GM06990 (cell line): ENCODE measurements at regions not wholly inside any gene's neighbourhood (a gene's known extent, or its start where the extent isn't known, plus 50 kb on each side); places are given as distances from the start of the nearest gene placed in this dataset.
"Not testable (repeated sequence)": the region's sequence is repeated elsewhere in the genome, so short reads cannot be mapped to it uniquely, and the experiment has no call there.

Experiments used
- DNase-seq: peaks from one replicate; pipeline ENCODE4 v3.0.0-alpha.2; 2011; ENCODE audit not compliant: insufficient read length; ENCODE audit errors: extremely low read depth
- H3K27me3 ChIP-seq: replicated peaks from 2 replicates; pipeline ENCODE4 v1.6.0; 2011; ENCODE audit warnings: low read length; ENCODE audit not compliant: control insufficient read depth, insufficient read depth
- H3K36me3 ChIP-seq: 2 replicates; pipeline ENCODE4 v1.5.1; 2011; ENCODE audit warnings: low read length; ENCODE audit not compliant: control insufficient read depth, insufficient read depth
- H3K4me3 ChIP-seq: replicated peaks from 2 replicates; pipeline ENCODE4 v1.5.1; 2011; ENCODE audit warnings: low read depth, mild to moderate bottlenecking, control low read depth, low read length
- CTCF ChIP-seq: IDR thresholded peaks from 2 replicates; pipeline ENCODE4 v1.5.1; 2011; ENCODE audit warnings: low read length, control low read depth, mild to moderate bottlenecking, inconsistent platforms; ENCODE audit not compliant: insufficient read depth, poor library complexity, severe bottlenecking

GRCh38 chr12:72889791-72890190 is 617.6 kb downstream of the TRHDE start:
- no peak overlapping the region for H3K4me3 ChIP-seq
- no peak for TF ChIP-seq CTCF
- H3K36me3 ChIP-seq, result no peaks in the 10 kb centered on the region
- H3K27me3 ChIP-seq, result no peaks in the 10 kb centered on the region
- no peak for DNase-seq

- TF ChIP-seq CTCF, result no peak
- no peak for DNase-seq
- H3K36me3 ChIP-seq, result no peaks in the 10 kb centered on the region
- H3K27me3 ChIP-seq, result no peaks in the 10 kb centered on the region
- H3K4me3 ChIP-seq, result no peak overlapping the region
These were observed 629.5 kb downstream of the TRHDE start for GRCh38 chr12:72901685-72902084.

- no peak for TF ChIP-seq CTCF
- no peak overlapping the region for H3K4me3 ChIP-seq
These were observed 653.5 kb downstream of the TRHDE start for GRCh38 chr12:72925716-72926115.

GRCh38 chr12:72931838-72932237 is 659.7 kb downstream of the TRHDE start:
- not testable (repeated sequence) for H3K36me3 ChIP-seq, DNase-seq, H3K4me3 ChIP-seq, H3K27me3 ChIP-seq

More at GRCh38 chr12:72925716-72926115, 653.5 kb downstream of the TRHDE start:
- no peaks in the 10 kb centered on the region for H3K27me3 ChIP-seq
- no peak for DNase-seq
- H3K36me3 ChIP-seq, result no peaks in the 10 kb centered on the region

- no peak for TF ChIP-seq CTCF
- Histone ChIP-seq H3K4me3 (no peak overlapping the region), H3K36me3 (no peaks in the 10 kb centered on the region), H3K27me3 (no peaks in the 10 kb centered on the region)
- DNase-seq, result no peak
These were observed 665.3 kb downstream of the TRHDE start for GRCh38 chr12:72937486-72937885.

GRCh38 chr12:72957454-72957853 is 685.3 kb downstream of the TRHDE start:
- H3K27me3 ChIP-seq, result no peaks in the 10 kb centered on the region
- H3K36me3 ChIP-seq, result no peaks in the 10 kb centered on the region
- H3K4me3 ChIP-seq, result no peak overlapping the region
- DNase-seq, result no peak
- TF ChIP-seq CTCF, result no peak
